SK-N-SH (cell line): ENCODE measurements at regions not wholly inside any gene's neighbourhood (a gene's known extent, or its start where the extent isn't known, plus 50 kb on each side); places are given as distances from the start of the nearest gene placed in this dataset.

Experiments
- FOSL2 ChIP-seq: IDR thresholded peaks from 2 replicates; pipeline ENCODE4 v1.4.0; 2012; ENCODE audit warnings: low read depth, mild to moderate bottlenecking, moderate library complexity, borderline replicate concordance
- FOXM1 ChIP-seq: IDR thresholded peaks from 2 replicates; pipeline ENCODE4 v1.4.0; 2012; ENCODE audit warnings: low read depth, mild to moderate bottlenecking
- RFX5 ChIP-seq: IDR thresholded peaks from 2 replicates; pipeline ENCODE4 v1.6.1; 2012; ENCODE audit warnings: mild to moderate bottlenecking, improper control_type of control experiment, low read length
- TEAD4 ChIP-seq: IDR thresholded peaks from 2 replicates; pipeline ENCODE4 v1.4.0; 2012; ENCODE audit warnings: mild to moderate bottlenecking, borderline replicate concordance; ENCODE audit not compliant: insufficient read depth
- TF ChIP-seq, protein P1 (sequence below): fragments of 200-600 bp; sonication (generic); IDR thresholded peaks from 2 replicates; pipeline ENCODE4 v1.6.1; 2017; ENCODE audit warnings: antibody characterized with exemption, mild to moderate bottlenecking, moderate library complexity
- TF ChIP-seq, protein P2 (sequence below): IDR thresholded peaks from 2 replicates; pipeline ENCODE4 v1.6.1; 2012; ENCODE audit warnings: mild to moderate bottlenecking, low read depth, low read length, moderate library complexity

GRCh38 chr6:91633374-91634111 lies 1046.7 kb upstream of the MAP3K7 start:
- TF ChIP-seq, protein P1, sequence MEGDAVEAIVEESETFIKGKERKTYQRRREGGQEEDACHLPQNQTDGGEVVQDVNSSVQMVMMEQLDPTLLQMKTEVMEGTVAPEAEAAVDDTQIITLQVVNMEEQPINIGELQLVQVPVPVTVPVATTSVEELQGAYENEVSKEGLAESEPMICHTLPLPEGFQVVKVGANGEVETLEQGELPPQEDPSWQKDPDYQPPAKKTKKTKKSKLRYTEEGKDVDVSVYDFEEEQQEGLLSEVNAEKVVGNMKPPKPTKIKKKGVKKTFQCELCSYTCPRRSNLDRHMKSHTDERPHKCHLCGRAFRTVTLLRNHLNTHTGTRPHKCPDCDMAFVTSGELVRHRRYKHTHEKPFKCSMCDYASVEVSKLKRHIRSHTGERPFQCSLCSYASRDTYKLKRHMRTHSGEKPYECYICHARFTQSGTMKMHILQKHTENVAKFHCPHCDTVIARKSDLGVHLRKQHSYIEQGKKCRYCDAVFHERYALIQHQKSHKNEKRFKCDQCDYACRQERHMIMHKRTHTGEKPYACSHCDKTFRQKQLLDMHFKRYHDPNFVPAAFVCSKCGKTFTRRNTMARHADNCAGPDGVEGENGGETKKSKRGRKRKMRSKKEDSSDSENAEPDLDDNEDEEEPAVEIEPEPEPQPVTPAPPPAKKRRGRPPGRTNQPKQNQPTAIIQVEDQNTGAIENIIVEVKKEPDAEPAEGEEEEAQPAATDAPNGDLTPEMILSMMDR: no peak
- no peak for TF ChIP-seq FOXM1
- TF ChIP-seq TEAD4: no peak
- TF ChIP-seq, protein P2, sequence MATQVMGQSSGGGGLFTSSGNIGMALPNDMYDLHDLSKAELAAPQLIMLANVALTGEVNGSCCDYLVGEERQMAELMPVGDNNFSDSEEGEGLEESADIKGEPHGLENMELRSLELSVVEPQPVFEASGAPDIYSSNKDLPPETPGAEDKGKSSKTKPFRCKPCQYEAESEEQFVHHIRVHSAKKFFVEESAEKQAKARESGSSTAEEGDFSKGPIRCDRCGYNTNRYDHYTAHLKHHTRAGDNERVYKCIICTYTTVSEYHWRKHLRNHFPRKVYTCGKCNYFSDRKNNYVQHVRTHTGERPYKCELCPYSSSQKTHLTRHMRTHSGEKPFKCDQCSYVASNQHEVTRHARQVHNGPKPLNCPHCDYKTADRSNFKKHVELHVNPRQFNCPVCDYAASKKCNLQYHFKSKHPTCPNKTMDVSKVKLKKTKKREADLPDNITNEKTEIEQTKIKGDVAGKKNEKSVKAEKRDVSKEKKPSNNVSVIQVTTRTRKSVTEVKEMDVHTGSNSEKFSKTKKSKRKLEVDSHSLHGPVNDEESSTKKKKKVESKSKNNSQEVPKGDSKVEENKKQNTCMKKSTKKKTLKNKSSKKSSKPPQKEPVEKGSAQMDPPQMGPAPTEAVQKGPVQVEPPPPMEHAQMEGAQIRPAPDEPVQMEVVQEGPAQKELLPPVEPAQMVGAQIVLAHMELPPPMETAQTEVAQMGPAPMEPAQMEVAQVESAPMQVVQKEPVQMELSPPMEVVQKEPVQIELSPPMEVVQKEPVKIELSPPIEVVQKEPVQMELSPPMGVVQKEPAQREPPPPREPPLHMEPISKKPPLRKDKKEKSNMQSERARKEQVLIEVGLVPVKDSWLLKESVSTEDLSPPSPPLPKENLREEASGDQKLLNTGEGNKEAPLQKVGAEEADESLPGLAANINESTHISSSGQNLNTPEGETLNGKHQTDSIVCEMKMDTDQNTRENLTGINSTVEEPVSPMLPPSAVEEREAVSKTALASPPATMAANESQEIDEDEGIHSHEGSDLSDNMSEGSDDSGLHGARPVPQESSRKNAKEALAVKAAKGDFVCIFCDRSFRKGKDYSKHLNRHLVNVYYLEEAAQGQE: no peak
- TF ChIP-seq FOSL2: no peak
- no peak for TF ChIP-seq RFX5
